ENCODE measurements at regions not wholly inside any gene's neighbourhood (a gene's known extent, or its start where the extent isn't known, plus 50 kb on each side); places are given as distances from the start of the nearest gene placed in this dataset.

- no peak for DNase-seq (ENCODE audit: low spot score)
Measured at GRCh38 chr5:67266654-67267350, 70.2 kb upstream of the CD180 start.

GRCh38 chr5:67265951-67266350 is 69.4 kb upstream of the CD180 start:
- DNase-seq (ENCODE audit: low spot score): no peak

GRCh38 chr5:67263656-67264408 is 67.2 kb upstream of the CD180 start:
- DNase-seq (ENCODE audit: low spot score): no peak

GRCh38 chr5:67262956-67263355 is 66.4 kb upstream of the CD180 start:
- no peak for DNase-seq (ENCODE audit: low spot score)

GRCh38 chr5:67262206-67262605 is 65.6 kb upstream of the CD180 start:
- DNase-seq (ENCODE audit: low spot score): no peak

- DNase-seq (ENCODE audit: low spot score): no peak
Measured at GRCh38 chr5:67259548-67260215, 63.1 kb upstream of the CD180 start.

GRCh38 chr5:67257500-67257899 is 60.9 kb upstream of the CD180 start:
- no peak for DNase-seq (ENCODE audit: low spot score)

- DNase-seq (ENCODE audit: low spot score): no peak
Measured at GRCh38 chr5:67257077-67257476, 60.5 kb upstream of the CD180 start.

- no peak for DNase-seq (ENCODE audit: low spot score)
Measured at GRCh38 chr5:67255881-67256280, 59.3 kb upstream of the CD180 start.

- no peak for DNase-seq (ENCODE audit: low spot score)
Measured at GRCh38 chr5:67253911-67254310, 57.3 kb upstream of the CD180 start.

GRCh38 chr5:67249590-67249895 is 52.9 kb upstream of the CD180 start:
- DNase-seq (ENCODE audit: low spot score): no peak

GRCh38 chr5:67248703-67249589 is 52.3 kb upstream of the CD180 start:
- no peak for DNase-seq (ENCODE audit: low spot score)

- no peak for DNase-seq (ENCODE audit: low spot score)
Measured at GRCh38 chr5:67246546-67247268, 50.1 kb upstream of the CD180 start.
